Mucosa of gallbladder (tissue), 1 donor: ENCODE measurements at regions not wholly inside any gene's neighbourhood (a gene's known extent, or its start where the extent isn't known, plus 50 kb on each side); places are given as distances from the start of the nearest gene placed in this dataset.
A peak's percentile ranks its signal among the peaks of the same experiment; 100 is the strongest.
"Not testable (repeated sequence)": the region's sequence is repeated elsewhere in the genome, so short reads cannot be mapped to it uniquely, and the experiment has no call there.

Experiments used
- DNase-seq: peaks from one replicate; pipeline ENCODE4 v3.0.0-alpha.2; 2020; ENCODE audit warnings: low spot score
- donor health status: DM: no; HTN: no; CAD: no.

GRCh38 chr12:78331753-78332152 lies 501.1 kb downstream of the NAV3 start:
- DNase-seq: no peak

DNA sequence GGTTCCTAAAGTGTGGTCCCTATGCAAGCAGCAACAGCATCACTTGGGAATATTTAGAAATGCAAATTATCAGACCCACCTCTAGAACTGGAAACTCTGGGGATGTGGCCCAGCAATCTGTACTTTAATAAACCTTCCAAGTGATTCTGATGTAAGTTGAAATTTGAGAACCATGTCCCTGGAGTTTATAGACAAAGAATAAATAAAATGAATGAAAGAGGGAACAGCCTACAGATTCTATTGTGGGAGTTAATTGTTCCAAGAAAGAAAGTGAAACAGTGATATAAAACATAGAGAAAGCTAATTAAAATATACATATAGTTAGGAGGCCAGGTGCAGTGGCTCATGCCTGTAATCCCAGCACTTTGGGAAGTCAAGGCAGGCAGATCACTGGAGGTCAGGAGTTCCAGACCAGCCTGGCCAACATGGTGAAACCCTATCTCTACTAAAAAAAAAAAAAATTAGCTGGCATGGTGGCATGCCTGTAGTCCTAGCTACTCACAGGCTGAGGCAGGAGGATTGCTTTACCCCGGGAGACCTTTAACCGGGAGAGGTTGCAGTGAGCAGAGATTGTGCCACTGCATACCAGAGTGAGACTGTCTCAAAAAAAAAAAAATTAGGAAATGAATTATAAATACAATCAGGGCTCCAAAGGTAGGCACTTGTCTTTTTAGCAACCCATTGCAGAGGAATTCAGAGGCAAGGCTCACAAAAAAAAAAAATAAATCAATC lies 507.5 kb downstream of the NAV3 start:
- DNase-seq: no peak

DNA sequence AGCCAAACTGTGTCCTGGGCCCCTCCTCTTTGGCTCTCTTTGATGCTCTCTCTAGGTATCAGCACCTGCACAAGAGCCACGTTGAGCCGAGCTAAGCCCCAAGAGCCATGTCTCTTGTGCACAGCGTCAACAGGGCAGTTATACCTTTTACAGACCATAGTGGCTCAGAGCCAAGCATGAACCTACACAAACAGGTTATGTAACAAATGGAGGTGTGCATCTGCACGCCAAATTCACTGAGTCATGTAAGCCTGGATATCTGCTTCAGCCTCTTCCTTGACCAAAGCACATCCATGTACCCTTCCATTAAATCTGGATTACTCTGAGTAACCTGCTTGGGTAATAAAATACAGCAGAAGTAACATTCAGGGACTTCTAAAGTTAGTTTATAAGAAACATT lies 509.7 kb downstream of the NAV3 start:
- DNase-seq: no peak

GRCh38 chr12:78343657-78344056 lies 513.0 kb downstream of the NAV3 start:
- no peak for DNase-seq

DNA sequence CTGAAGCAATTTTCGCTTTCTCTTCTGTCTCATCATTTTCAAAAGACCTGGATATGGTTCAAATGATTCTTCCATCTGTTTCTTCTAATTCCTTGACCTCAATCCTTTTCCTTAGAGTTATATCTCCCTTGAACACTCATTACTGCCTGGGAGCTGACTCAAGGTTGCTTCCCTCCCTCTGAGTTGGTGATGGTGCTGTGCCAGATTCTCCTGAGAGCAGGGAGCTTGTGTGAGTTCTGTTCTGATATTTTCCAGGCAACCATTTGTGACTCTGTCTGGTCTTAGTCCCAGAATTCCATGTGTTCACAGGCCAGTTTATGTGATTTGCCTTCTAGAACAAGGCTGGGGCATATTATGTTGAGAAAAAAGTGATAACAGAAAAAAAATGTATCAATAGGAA lies 505.1 kb upstream of the SYT1 start:
- peak; percentile 17 for DNase-seq

GRCh38 chr12:78361683-78362082 lies 502.9 kb upstream of the SYT1 start:
- no peak for DNase-seq

DNA sequence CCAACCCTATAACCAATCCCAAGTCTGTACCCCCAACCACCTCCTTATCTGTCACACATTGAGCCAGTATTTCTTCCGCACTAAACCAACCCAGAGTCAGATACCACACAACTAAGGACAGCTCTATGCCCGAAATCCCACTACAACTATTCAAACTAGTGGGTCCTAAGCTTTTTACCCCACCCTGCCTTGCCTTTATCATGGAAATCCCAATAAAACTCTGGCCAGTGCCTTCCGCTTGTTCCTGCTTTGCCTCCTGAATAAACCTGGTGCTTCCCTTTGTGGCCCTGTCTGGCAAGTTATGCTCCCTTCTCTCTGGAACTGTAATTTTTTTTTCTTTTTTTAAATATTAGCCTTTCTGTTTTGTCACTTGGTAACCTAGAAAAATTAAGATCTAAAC lies 493.3 kb upstream of the SYT1 start:
- DNase-seq: no peak

GRCh38 chr12:78375461-78375860 lies 489.1 kb upstream of the SYT1 start:
- no peak for DNase-seq

- DNase-seq: no peak
Observed at GRCh38 chr12:78376257-78376656, 488.3 kb upstream of the SYT1 start.

DNA sequence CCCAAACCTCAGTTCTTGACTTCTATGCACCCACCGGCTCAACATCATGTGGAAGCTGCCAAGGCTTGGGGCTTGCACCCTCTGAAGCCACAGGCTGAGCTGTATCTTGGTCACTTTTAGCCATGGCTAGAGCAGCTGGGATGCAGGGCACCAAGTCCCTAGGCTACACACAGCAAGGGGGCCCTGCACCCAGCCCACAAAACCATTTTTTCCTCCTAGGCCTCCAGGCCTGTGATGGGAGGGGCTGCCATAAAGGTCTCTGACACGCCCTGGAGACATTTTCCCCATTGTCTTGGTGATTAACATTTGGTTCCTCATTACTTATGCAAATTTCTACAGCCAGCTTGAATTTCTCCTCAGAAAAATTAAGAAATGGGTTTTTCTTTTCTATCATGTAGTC lies 485.5 kb upstream of the SYT1 start:
- not testable (repeated sequence) for DNase-seq

DNA sequence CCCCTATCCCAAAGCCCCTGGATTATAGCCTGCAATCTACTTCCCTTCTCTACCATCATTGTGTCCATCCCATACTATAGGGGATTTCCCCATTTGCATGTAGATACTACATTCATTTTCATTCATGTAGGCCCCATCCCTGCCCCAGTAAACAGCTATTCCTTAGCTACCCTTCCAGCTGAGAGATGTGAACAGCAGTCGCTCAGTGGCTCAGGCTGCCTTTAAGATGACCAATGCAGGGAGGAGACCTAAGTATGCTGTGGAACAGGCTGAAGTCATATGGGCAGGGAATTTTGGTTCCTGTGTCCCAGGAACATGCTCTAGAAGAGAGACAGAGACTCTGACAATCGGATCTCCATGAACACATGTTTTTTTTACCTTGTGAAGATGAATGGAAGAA lies 481.2 kb upstream of the SYT1 start:
- DNase-seq: no peak

GRCh38 chr12:78384541-78384940 lies 480.0 kb upstream of the SYT1 start:
- no peak for DNase-seq

DNA sequence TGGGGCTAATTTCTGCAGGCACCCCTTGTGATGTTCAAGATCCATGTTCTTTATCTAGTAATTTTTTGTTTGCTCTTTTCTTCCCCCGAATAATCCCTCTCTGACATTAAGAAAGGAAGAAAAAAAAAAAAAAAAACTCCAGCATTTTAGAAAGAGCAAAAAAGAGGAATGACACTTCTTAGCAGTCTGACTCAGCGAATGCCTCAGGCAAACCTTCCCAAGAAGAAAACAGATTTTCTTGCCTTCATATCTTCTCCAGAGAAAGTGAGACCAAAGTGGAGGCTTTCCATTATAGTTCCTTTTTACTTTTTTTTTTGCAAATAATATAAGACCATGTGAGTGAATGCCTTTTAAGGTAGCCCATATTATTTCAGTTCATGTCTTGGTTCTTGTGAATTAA lies 479.0 kb upstream of the SYT1 start:
- DNase-seq: no peak

GRCh38 chr12:78386871-78387270 lies 477.7 kb upstream of the SYT1 start:
- DNase-seq: no peak

- DNase-seq: no peak
Observed at GRCh38 chr12:78387721-78388120, 476.9 kb upstream of the SYT1 start.

- no peak for DNase-seq
Observed at GRCh38 chr12:78388461-78388860, 476.1 kb upstream of the SYT1 start.

- DNase-seq: no peak
Observed at GRCh38 chr12:78390920-78391319, 473.7 kb upstream of the SYT1 start.

GRCh38 chr12:78392918-78393317 lies 471.7 kb upstream of the SYT1 start:
- no peak for DNase-seq

- DNase-seq: no peak
Observed at GRCh38 chr12:78395961-78396360, 468.6 kb upstream of the SYT1 start.

DNA sequence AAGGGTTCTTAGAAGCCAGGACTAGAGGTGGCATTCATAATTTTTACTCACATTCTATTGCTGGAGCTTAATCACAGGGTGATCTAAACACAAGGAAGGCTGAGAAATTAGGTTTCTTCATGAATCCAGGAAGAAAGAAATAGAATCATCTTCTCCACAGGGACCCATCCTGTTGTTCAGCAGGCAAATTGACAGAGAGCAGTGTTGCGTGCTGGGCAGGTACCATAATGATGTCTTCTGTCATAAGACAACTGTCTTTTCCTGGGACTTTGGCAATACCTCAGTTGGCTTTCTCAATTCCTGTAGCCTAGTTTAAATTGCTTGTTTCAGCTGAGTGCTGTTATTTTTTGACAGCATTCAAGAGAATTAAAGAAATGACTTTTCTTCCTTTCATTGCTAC lies 468.0 kb upstream of the SYT1 start:
- DNase-seq: no peak

- DNase-seq: no peak
Observed at GRCh38 chr12:78398750-78399149, 465.8 kb upstream of the SYT1 start.

GRCh38 chr12:78402366-78403134 lies 462.0 kb upstream of the SYT1 start:
- DNase-seq: no peak

GRCh38 chr12:78403136-78403535 lies 461.4 kb upstream of the SYT1 start:
- no peak for DNase-seq

DNA sequence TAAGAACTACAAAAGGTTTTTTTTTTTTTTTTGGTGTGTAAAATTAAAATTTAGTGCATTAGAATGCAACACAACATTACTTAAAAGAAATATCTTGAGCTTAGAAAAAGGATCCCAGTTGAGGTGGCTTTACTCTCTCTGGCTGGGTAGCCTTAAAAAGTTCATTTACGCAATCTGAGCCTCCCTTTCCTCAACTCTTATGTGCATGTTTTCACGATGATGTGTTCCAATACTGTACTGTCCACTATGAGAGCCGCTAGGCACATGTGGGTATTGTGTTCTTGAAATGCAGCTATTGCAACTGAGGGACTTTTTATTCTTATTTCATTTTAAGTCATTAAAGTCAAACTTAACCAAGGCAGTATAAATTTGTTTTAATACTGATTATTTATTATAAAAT lies 460.9 kb upstream of the SYT1 start:
- DNase-seq: no peak
